Coronary artery (tissue), 2 donors: ENCODE measurements at regions not wholly inside any gene's neighbourhood (a gene's known extent, or its start where the extent isn't known, plus 50 kb on each side); places are given as distances from the start of the nearest gene placed in this dataset.
A peak's percentile ranks its signal among the peaks of the same experiment; 100 is the strongest.

Experiments
- DNase-seq: peaks from one replicate; pipeline ENCODE4 v3.0.0-alpha.2; 2017; ENCODE audit warnings: low spot score
- H3K27ac ChIP-seq, 2 donors: fragments of 200-600 bp; sonication (generic); one replicate each; pipeline ENCODE4 v1.5.1; 2016 to 2019
- H3K4me3 ChIP-seq: fragments of 200-600 bp; sonication (generic); 2 replicates; pipeline ENCODE4 v1.5.1; 2016; ENCODE audit warnings: mild to moderate bottlenecking, moderate library complexity
- TF ChIP-seq, protein P1 (sequence below): fragments of 200-600 bp; sonication (generic); IDR thresholded peaks from one replicate; pipeline ENCODE4 v1.5.1; 2019; ENCODE audit warnings: antibody characterized with exemption

DNA sequence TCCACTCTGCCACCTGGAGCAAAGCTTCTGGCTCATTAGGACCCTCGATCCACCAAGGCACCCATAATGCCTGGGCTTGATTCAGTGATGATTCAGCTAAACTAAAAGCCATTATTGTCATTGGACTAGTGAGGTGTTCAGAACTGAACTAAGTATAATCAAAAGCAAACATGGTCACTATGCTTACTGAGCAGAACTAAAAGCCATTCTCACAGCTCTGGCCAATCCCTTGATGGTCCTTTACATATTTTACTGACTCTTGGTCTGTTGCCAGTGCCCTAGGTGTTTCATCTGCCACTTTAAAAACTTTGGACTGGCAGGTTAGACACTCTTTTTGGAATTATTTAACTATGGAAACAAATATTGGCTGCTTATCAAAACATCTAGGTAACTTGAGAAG lies 703.5 kb downstream of the FAT4 start:
- TF ChIP-seq, protein P1, sequence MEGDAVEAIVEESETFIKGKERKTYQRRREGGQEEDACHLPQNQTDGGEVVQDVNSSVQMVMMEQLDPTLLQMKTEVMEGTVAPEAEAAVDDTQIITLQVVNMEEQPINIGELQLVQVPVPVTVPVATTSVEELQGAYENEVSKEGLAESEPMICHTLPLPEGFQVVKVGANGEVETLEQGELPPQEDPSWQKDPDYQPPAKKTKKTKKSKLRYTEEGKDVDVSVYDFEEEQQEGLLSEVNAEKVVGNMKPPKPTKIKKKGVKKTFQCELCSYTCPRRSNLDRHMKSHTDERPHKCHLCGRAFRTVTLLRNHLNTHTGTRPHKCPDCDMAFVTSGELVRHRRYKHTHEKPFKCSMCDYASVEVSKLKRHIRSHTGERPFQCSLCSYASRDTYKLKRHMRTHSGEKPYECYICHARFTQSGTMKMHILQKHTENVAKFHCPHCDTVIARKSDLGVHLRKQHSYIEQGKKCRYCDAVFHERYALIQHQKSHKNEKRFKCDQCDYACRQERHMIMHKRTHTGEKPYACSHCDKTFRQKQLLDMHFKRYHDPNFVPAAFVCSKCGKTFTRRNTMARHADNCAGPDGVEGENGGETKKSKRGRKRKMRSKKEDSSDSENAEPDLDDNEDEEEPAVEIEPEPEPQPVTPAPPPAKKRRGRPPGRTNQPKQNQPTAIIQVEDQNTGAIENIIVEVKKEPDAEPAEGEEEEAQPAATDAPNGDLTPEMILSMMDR, result no peak
- no peak for DNase-seq
- H3K4me3 ChIP-seq, result no peak overlapping the region
- no peak overlapping the region for H3K27ac ChIP-seq

DNA sequence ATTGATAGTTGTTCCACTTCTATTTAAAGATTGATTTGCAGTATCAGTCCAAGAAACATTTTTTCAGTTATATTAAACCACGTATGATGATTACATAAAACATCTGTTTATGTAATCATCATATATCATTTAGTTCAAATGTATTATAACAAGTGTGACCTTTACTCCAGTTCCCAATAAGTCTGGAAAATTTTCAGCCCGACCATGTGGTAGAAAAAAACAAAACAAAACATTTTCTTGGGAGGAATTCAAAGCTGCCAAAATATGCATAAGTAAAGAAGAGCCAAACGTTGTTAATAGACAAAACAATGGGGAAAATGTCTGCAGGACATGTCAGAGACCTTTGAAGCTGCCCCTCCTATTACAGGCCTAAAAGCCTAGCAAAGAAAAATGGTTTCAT lies 709.1 kb downstream of the FAT4 start:
- H3K27ac ChIP-seq, result no peak overlapping the region
- DNase-seq, result no peak
- TF ChIP-seq, protein P1, result no peak
- no peak overlapping the region for H3K4me3 ChIP-seq

DNA sequence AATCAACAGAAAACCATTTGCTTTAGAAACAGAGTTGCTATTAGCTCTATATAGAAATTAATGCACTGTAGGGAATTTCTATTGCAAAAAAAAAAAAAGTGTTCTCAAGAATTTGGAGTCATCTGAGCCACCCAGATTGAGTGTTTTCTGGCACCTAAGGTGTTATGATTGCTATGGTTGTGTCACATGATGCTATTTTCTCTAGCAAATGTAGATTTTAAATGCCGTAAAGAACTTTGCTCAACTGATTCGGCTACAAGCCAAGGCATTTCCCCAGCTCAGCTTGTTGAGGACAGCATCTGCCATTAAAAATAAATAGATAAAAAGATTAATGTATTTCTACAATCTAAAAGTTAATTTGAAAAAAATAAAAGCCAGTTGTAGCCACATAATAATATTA lies 712.8 kb downstream of the FAT4 start:
- TF ChIP-seq, protein P1, result no peak
- H3K4me3 ChIP-seq, result no peak overlapping the region
- DNase-seq, result no peak
- H3K27ac ChIP-seq, result no peak overlapping the region

DNA sequence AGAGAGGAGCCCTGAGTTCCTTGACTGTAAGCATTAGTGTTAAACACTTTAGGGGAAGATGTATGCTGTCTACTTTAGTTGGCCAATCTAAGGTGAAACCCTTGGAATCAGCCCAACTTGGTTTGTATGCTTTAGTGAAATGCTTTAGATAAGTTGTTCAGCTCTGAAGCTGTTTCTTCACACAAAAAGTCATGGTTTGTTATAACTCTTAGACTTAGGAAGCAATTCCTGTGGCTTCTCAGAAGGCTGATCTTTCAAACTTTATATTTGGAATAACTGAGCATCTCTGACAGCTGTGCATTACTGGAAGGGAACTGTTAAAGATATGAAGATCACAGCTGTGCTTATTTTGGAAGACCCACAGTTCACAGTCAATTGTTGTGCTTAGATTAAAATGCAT lies 714.1 kb downstream of the FAT4 start:
- H3K27ac ChIP-seq, result no peak overlapping the region
- TF ChIP-seq, protein P1, result no peak
- no peak for DNase-seq
- no peak overlapping the region for H3K4me3 ChIP-seq

DNA sequence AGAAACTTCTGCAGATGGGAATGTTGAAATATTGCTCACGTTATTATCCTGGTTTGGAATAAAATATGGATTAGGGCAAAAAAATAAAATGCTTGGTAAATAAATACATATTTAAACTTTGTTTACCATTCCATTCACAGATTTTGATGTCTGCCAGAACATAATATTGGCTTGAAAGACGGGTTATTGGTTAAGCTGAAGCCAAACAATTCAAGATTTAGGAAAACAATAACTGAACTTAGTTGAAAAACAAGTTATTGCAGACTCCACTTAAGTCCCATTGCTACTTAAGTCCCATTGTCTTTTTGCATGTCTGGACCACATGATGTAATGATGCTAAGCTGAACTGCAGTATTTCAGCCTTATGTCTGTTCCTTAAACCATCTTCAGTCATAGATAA lies 722.5 kb downstream of the FAT4 start:
- DNase-seq, result no peak
- no peak overlapping the region for H3K4me3 ChIP-seq
- no peak overlapping the region for H3K27ac ChIP-seq
- TF ChIP-seq, protein P1, result no peak

DNA sequence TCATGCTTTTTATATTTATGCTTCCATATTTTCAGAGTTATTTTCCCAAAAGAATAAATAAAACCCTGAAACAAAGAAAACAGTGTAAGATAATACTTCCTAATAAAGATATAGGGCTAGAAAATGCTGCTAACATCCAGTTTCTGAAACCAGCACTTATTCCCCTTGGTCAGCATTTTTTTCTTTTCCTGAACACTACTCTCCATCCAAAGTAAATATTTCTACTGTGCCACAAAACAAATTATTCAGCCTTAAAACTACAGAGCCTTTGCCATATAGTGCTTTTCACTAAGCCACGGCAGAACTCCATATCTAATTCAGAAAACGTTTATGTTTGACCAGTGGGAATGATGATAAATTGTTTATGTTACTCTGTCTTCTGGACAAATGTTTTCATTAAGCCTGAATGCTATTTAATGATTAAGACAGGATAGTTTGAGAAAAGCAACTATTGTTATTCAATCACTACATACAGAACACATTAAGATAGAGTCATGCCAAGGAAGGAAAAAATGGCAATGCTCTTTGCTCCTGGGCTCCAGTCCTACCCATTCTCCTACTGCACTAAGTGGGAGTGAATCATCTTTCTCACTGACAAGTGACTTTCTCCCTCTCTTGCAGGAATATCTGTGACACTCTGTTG lies 723.9 kb downstream of the FAT4 start:
- Histone ChIP-seq H3K4me3 (peak overlapping the region; percentile 21), H3K27ac (no peak overlapping the region)
- no peak for DNase-seq
- TF ChIP-seq, protein P1, result no peak

DNA sequence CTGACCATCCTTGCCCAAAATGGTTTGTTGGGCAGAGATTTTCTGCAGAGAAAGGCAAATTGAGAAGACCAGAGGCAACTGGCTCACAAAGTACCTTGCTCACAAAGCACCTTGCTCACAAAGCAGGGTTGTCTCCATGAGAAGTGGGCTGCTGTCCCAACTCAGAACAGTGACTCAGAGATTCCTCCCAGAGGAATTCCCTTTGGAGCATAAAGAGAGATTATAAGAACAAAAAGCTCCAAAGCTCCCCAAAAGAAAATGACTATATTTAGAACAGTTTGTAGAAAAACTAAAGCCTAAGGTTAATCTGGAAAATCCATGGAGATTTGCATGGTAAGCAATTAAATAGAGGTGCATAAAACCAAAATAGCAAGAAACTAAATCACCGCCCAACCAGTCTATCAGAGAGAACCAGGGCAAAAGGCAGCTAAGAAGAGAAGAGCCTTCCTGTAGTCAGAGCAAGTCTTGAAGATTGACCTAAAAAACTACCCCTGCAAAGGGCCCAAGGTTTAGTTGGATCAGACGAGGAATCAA lies 731.4 kb downstream of the FAT4 start:
- Histone ChIP-seq H3K27ac (no peak overlapping the region), H3K4me3 (no peak overlapping the region)
- TF ChIP-seq, protein P1, result no peak
- no peak for DNase-seq
